Smooth muscle cell (in vitro differentiated cells): ENCODE measurements at regions not wholly inside any gene's neighbourhood (a gene's known extent, or its start where the extent isn't known, plus 50 kb on each side); places are given as distances from the start of the nearest gene placed in this dataset.
A peak's percentile ranks its signal among the peaks of the same experiment; 100 is the strongest.

Source experiments
- DNase-seq: peaks from one replicate; lab custom pipeline; 2025; ENCODE audit not compliant: unreplicated experiment; lab: John Stamatoyannopoulos, UW
- H2AFZ ChIP-seq: fragments of 200-600 bp; sonication (generic); 2 replicates; pipeline ENCODE4 v1.6.0; 2016; ENCODE audit warnings: antibody characterized with exemption, low read depth, mild to moderate bottlenecking
- H3F3A ChIP-seq: fragments of 200-600 bp; sonication (generic); 2 replicates; pipeline ENCODE4 v1.6.0; 2017; ENCODE audit warnings: antibody characterized with exemption, low read depth
- H3K27ac ChIP-seq: fragments of 200-600 bp; sonication (generic); 2 replicates; pipeline ENCODE4 v1.5.1; 2016; ENCODE audit warnings: low read depth, mild to moderate bottlenecking
- H3K27me3 ChIP-seq: fragments of 200-600 bp; sonication (generic); 2 replicates; pipeline ENCODE4 v1.6.1; 2016; ENCODE audit warnings: low read depth, mild to moderate bottlenecking
- H3K36me3 ChIP-seq: fragments of 200-600 bp; sonication (generic); 2 replicates; pipeline ENCODE4 v1.5.1; 2016; ENCODE audit warnings: low read depth
- H3K4me1 ChIP-seq: fragments of 200-600 bp; sonication (generic); 2 replicates; pipeline ENCODE4 v1.5.1; 2016; ENCODE audit warnings: low read depth
- H3K4me2 ChIP-seq: fragments of 200-600 bp; sonication (generic); 2 replicates; pipeline ENCODE4 v1.6.0; 2016; ENCODE audit warnings: mild to moderate bottlenecking
- H3K4me3 ChIP-seq: fragments of 200-600 bp; sonication (generic); 2 replicates; pipeline ENCODE4 v1.5.1; 2016; ENCODE audit warnings: mild to moderate bottlenecking
- H3K79me2 ChIP-seq: fragments of 200-600 bp; sonication (generic); 2 replicates; pipeline ENCODE4 v1.6.0; 2016; ENCODE audit warnings: low read depth, mild to moderate bottlenecking
- H3K9ac ChIP-seq: fragments of 200-600 bp; sonication (generic); 2 replicates; pipeline ENCODE4 v1.6.0; 2016; ENCODE audit warnings: low read depth
- H3K9me3 ChIP-seq: fragments of 200-600 bp; sonication (generic); replicated peaks from 2 replicates; pipeline ENCODE4 v1.5.1; 2016; ENCODE audit warnings: low read depth
- H4K20me1 ChIP-seq: fragments of 200-600 bp; sonication (generic); 2 replicates; pipeline ENCODE4 v1.6.0; 2016; ENCODE audit warnings: low read depth
- CTCF ChIP-seq: fragments of 200-600 bp; sonication (generic); IDR thresholded peaks from 2 replicates; pipeline ENCODE4 v1.5.1; 2017; ENCODE audit warnings: borderline replicate concordance, mild to moderate bottlenecking, antibody characterized with exemption; ENCODE audit not compliant: insufficient read depth, poor library complexity, severe bottlenecking
- WGBS: methylation state at CpG from one replicate; pipeline ENCODE4 v1.1.7; 2016; ENCODE audit warnings: low lambda C conversion rate; 5-methylcytosine and 5-hydroxymethylcytosine counted together

DNA sequence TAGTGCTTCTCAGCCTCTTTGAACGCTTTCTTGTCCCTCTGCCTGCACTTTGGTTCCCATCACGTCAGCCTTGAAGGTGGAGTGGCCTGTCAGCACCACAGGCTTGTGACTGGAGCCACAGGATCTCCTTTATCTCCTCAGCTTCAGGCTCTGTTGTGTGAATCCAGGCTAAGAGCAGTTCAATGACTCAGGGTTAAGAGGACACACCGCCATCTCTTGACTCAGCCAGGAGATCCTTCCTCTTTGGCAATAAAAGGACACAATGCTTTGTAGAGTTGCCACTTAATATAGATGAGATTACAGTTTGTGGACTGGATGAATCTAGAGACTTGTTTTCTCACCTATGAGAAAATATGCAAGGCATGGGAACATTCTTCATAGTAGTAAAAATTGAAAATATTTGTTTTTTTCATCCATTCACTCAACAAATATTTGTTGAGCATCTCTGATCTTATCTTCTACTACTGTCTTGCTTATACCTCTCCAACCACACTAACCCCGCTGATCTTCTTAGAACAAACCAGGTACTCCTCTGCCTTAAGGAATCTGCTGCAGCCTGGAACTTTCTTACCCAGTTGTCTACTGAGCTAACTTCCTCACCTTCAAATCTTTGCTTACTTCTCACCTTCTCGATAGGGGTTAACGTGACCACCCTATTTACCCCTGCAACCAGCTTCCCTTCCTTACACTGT is 62.3 kb downstream of the UCHL1 start:
- DNase-seq, result no peak
- H3K27ac ChIP-seq, result peak overlapping the region; percentile 83
- 49% methylated on average over 6 of the region's 6 CpGs for WGBS

DNA sequence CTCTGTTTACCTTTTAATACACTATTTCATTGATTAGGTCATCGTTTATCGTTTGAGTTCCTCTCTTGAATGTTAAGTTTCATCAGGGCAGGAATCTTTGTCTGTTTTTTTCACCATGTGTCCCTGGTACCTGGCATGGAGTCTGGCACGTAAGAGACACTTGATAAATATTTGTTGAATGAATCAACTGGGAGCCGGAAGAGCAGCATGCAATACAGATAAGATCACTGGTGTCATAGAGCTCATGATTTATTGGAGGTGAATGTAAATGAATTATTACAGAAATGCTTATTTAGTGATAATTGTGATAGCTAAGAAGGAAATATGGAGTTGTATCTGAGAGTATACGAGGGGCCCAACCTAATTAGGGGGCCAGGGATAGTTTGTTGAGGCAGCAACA is 62.8 kb downstream of the UCHL1 start:
- Histone ChIP-seq H3K79me2 (no peaks in the 10 kb centered on the region), H4K20me1 (no peaks in the 10 kb centered on the region), H3K27ac (peak overlapping the region; percentile 83), H3K36me3 (no peaks in the 10 kb centered on the region), H3K4me1 (no peaks in the 10 kb centered on the region), H3K9me3 (no peaks in the 10 kb centered on the region), H3K4me2 (no peak overlapping the region), H2AFZ (no peak overlapping the region), H3F3A (no peaks in the 10 kb centered on the region), H3K4me3 (no peak overlapping the region), H3K27me3 (no peaks in the 10 kb centered on the region), H3K9ac (peak overlapping the region; percentile 53)
- 57% methylated on average over 5 of the region's 5 CpGs for WGBS
- no peak for DNase-seq
- no peak for TF ChIP-seq CTCF

More for the DNA sequence above, 62.3 kb downstream of the UCHL1 start:
- no peak for TF ChIP-seq CTCF
- Histone ChIP-seq H3K36me3 (no peaks in the 10 kb centered on the region), H3K4me1 (no peaks in the 10 kb centered on the region), H4K20me1 (no peaks in the 10 kb centered on the region), H3K9ac (peak overlapping the region; percentile 53), H2AFZ (no peak overlapping the region), H3K4me3 (no peak overlapping the region), H3K79me2 (no peaks in the 10 kb centered on the region), H3K4me2 (no peak overlapping the region), H3K27me3 (no peaks in the 10 kb centered on the region), H3K9me3 (no peaks in the 10 kb centered on the region), H3F3A (no peaks in the 10 kb centered on the region)

DNA sequence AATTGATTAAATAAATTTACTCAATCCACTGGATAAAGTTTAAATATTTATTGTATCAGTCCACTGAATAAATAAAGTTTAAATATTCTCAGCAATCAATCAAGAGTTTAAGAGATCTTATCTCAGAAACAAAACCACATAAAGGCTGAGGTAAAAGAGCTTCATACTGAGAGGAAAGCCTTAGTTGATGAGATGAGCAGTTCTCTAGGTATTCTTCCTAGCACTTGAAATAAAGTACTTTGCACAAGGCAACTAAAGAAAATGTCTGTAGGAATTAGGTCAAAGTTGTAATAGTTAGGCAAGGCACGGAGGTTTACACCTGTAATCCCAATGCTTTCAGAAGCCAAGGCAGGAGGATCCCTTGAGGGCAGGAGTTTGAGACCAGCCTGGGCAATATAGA is 63.5 kb downstream of the UCHL1 start:
- Histone ChIP-seq H2AFZ (no peak overlapping the region), H3K4me3 (no peak overlapping the region), H3K9me3 (no peaks in the 10 kb centered on the region), H3K79me2 (no peaks in the 10 kb centered on the region), H3K4me1 (no peaks in the 10 kb centered on the region), H3K27ac (peak overlapping the region; percentile 83), H3K36me3 (no peaks in the 10 kb centered on the region), H4K20me1 (no peaks in the 10 kb centered on the region), H3K9ac (no peak overlapping the region), H3K4me2 (no peak overlapping the region), H3F3A (no peaks in the 10 kb centered on the region), H3K27me3 (no peaks in the 10 kb centered on the region)
- DNase-seq, result no peak
- no peak for TF ChIP-seq CTCF
- WGBS, result 67% methylated on average over 1 of the region's 1 CpG

- H3K36me3 ChIP-seq, result no peaks in the 10 kb centered on the region
- no peak overlapping the region for H3K9ac ChIP-seq
- no peak overlapping the region for H2AFZ ChIP-seq
- no peaks in the 10 kb centered on the region for H3K79me2 ChIP-seq
- peak overlapping the region; percentile 83 for H3K27ac ChIP-seq
- no peaks in the 10 kb centered on the region for H3K27me3 ChIP-seq
- DNase-seq, result no peak
- H3K9me3 ChIP-seq, result no peaks in the 10 kb centered on the region
- TF ChIP-seq CTCF, result no peak
- no peaks in the 10 kb centered on the region for H4K20me1 ChIP-seq
- no peak overlapping the region for H3K4me2 ChIP-seq
- H3K4me3 ChIP-seq, result no peak overlapping the region
- no peaks in the 10 kb centered on the region for H3F3A ChIP-seq
- H3K4me1 ChIP-seq, result no peaks in the 10 kb centered on the region
- WGBS, result 71% methylated on average over 1 of the region's 1 CpG
Observed at GRCh38 chr4:41320786-41321185, 64.1 kb downstream of the UCHL1 start.
